ENCODE measurements at regions not wholly inside any gene's neighbourhood (a gene's known extent, or its start where the extent isn't known, plus 50 kb on each side); places are given as distances from the start of the nearest gene placed in this dataset.

DNA sequence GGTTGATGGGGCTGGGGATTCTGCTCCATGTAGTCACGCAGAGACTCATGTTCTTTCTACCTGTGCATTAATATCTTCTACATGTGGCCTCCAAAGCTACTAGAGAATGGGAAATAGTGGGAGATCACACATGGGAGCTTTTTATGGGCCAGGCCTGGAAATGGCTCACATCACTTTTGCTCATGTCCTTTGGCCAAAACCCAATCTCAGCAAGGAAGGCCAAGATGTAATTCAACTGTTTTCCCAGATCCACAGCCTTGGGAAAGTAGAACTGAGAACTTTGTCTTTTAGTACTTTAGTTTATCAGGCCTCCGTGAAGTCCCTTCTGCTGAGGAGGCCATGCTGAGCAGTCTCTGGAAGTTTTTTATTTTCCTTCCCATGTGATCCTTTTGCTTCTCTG is 73.2 kb upstream of the SLC4A7 start:
- TF ChIP-seq, protein P1, sequence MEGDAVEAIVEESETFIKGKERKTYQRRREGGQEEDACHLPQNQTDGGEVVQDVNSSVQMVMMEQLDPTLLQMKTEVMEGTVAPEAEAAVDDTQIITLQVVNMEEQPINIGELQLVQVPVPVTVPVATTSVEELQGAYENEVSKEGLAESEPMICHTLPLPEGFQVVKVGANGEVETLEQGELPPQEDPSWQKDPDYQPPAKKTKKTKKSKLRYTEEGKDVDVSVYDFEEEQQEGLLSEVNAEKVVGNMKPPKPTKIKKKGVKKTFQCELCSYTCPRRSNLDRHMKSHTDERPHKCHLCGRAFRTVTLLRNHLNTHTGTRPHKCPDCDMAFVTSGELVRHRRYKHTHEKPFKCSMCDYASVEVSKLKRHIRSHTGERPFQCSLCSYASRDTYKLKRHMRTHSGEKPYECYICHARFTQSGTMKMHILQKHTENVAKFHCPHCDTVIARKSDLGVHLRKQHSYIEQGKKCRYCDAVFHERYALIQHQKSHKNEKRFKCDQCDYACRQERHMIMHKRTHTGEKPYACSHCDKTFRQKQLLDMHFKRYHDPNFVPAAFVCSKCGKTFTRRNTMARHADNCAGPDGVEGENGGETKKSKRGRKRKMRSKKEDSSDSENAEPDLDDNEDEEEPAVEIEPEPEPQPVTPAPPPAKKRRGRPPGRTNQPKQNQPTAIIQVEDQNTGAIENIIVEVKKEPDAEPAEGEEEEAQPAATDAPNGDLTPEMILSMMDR (IDR thresholded peaks at IDR 0.05), result no peak
- TF ChIP-seq POLR2A (IDR thresholded peaks at IDR 0.05), result no peak

Data from body of pancreas (tissue), 4 donors.